GM23248 (cell line): ENCODE measurements at regions not wholly inside any gene's neighbourhood (a gene's known extent, or its start where the extent isn't known, plus 50 kb on each side); places are given as distances from the start of the nearest gene placed in this dataset.
A peak's percentile ranks its signal among the peaks of the same experiment; 100 is the strongest.

ENCODE experiments used
- DNase-seq: peaks from one replicate; pipeline ENCODE4 v3.0.0-alpha.2; 2015
- H2AFZ ChIP-seq: fragments of 200-600 bp; sonication (generic); 2 replicates; pipeline ENCODE4 v1.6.1; 2016; ENCODE audit warnings: antibody characterized with exemption
- H3F3A ChIP-seq: fragments of 200-600 bp; sonication (generic); 2 replicates; pipeline ENCODE4 v1.6.1; 2016; ENCODE audit warnings: mild to moderate bottlenecking, antibody characterized with exemption, mixed run types; ENCODE audit not compliant: insufficient read depth
- H3K27ac ChIP-seq: fragments of 200-600 bp; sonication (generic); 2 replicates; pipeline ENCODE4 v1.5.1; 2016; ENCODE audit warnings: mild to moderate bottlenecking
- H3K27me3 ChIP-seq: fragments of 200-600 bp; sonication (generic); replicated peaks from 2 replicates; pipeline ENCODE4 v1.6.1; 2016; ENCODE audit warnings: mild to moderate bottlenecking; ENCODE audit not compliant: insufficient read depth
- H3K36me3 ChIP-seq: fragments of 200-600 bp; sonication (generic); 2 replicates; pipeline ENCODE4 v1.6.1; 2016; ENCODE audit warnings: low read depth, mild to moderate bottlenecking
- H3K4me1 ChIP-seq: fragments of 200-600 bp; sonication (generic); 2 replicates; pipeline ENCODE4 v1.6.1; 2016; ENCODE audit warnings: mild to moderate bottlenecking; ENCODE audit not compliant: insufficient read depth
- H3K4me2 ChIP-seq: fragments of 200-600 bp; sonication (generic); one replicate; pipeline ENCODE4 v1.6.1; 2016; ENCODE audit warnings: mild to moderate bottlenecking; ENCODE audit not compliant: unreplicated experiment
- H3K4me3 ChIP-seq: fragments of 200-600 bp; sonication (generic); 2 replicates; pipeline ENCODE4 v1.5.1; 2016; ENCODE audit warnings: mild to moderate bottlenecking
- H3K79me2 ChIP-seq: fragments of 200-600 bp; sonication (generic); 2 replicates; pipeline ENCODE4 v1.6.1; 2016; ENCODE audit warnings: mild to moderate bottlenecking; ENCODE audit not compliant: insufficient read depth
- H3K9ac ChIP-seq: fragments of 200-600 bp; sonication (generic); 2 replicates; pipeline ENCODE4 v1.6.1; 2016; ENCODE audit warnings: mild to moderate bottlenecking
- H3K9me2 ChIP-seq: fragments of 200-600 bp; sonication (generic); 2 replicates; pipeline ENCODE4 v1.6.1; 2016; ENCODE audit warnings: mixed run types, mild to moderate bottlenecking, moderate library complexity; ENCODE audit not compliant: insufficient read depth
- H3K9me3 ChIP-seq: fragments of 200-600 bp; sonication (generic); one replicate; pipeline ENCODE4 v1.6.1; 2017; ENCODE audit warnings: low read depth
- H4K20me1 ChIP-seq: fragments of 200-600 bp; sonication (generic); 2 replicates; pipeline ENCODE4 v1.6.0; 2016; ENCODE audit not compliant: insufficient read depth
- EZH2 ChIP-seq: fragments of 200-600 bp; sonication (generic); IDR thresholded peaks from 2 replicates; pipeline ENCODE4 v1.6.1; 2018; ENCODE audit warnings: antibody characterized with exemption, mild to moderate bottlenecking; ENCODE audit not compliant: insufficient read depth, poor library complexity, severe bottlenecking
- EZH2phosphoT487 ChIP-seq: fragments of 200-600 bp; sonication (generic); IDR thresholded peaks from 2 replicates; pipeline ENCODE4 v1.6.1; 2018; ENCODE audit warnings: antibody characterized with exemption, moderate library complexity, mild to moderate bottlenecking, low read depth; ENCODE audit not compliant: insufficient read depth
- WGBS, 2 experiments: methylation state at CpG; one replicate each; pipeline ENCODE4 v1.1.6; 2015 to 2017; ENCODE audit warnings: low lambda C conversion rate in 2 of 2, low coverage in 1 of 2; ENCODE audit errors: missing lambda C conversion rate in 2 of 2; 5-methylcytosine and 5-hydroxymethylcytosine counted together
- in situ Hi-C: fragments of 300-500 bp; cut with MboI; formaldehyde crosslinking; loops from 2 replicates; pipeline ENCODE4 v1.15.0; 2020

DNA sequence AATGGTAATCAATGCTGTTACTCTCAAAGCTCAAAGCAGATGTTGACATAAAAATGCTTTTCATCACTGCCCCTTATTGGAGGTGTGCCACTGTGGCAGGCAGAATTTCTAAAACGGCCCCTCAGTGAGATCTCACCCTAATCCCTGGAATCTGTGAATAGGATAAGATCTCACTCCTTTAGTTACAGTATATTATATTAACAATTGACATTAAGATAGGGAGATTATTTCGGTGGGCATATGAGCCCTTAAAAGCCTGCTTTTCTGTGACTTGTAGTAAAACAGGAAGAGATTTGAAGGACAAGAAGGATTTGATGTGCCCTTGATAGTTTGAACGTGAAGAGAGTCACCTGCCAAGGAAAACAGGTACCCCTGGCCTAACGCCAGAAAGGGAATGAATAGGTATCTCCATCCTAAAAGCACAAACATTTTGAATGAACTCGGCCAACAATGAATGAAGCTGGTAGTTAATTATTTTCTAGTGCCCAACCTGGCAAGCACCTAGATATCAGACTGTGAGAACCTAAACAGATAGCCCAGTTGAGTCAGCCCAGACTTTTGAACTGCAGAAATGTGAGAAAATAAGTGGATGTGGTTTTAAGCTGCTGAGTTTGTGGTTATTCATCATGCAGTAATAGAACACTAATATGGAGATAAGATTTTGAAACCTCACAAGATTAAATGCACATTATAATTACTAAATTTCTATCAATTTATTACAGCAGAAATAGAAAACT is 881.6 kb downstream of the PCDH18 start:
- 15 to 22% methylated on average over 5 of the region's 5 CpGs for WGBS, 2 experiments
- H3K4me2 ChIP-seq = no peak overlapping the region
- TF ChIP-seq EZH2phosphoT487 (no peak), EZH2 (no peak)

GRCh38 chr4:136644279-136644678 is 888.0 kb downstream of the PCDH18 start:
- Histone ChIP-seq H3K27ac (no peak overlapping the region), H3K4me1 (no peaks in the 10 kb centered on the region), H3K27me3 (no peaks in the 10 kb centered on the region), H3K9ac (no peak overlapping the region), H3K9me3 (no peaks in the 10 kb centered on the region), H2AFZ (no peak overlapping the region), H3K4me2 (no peak overlapping the region), H3F3A (no peaks in the 10 kb centered on the region), H3K36me3 (no peaks in the 10 kb centered on the region), H4K20me1 (no peaks in the 10 kb centered on the region), H3K79me2 (no peaks in the 10 kb centered on the region), H3K9me2 (no peaks in the 10 kb centered on the region), H3K4me3 (no peak overlapping the region)
- in situ Hi-C loops = no loop called here
- TF ChIP-seq EZH2phosphoT487 (no peak), EZH2 (no peak)
- no peak for DNase-seq

More for the DNA sequence above, 881.6 kb downstream of the PCDH18 start:
- Histone ChIP-seq H3K79me2 (no peaks in the 10 kb centered on the region), H2AFZ (no peak overlapping the region), H3K27ac (no peak overlapping the region), H3K9me2 (no peaks in the 10 kb centered on the region), H3K9ac (no peak overlapping the region), H4K20me1 (no peaks in the 10 kb centered on the region), H3K9me3 (no peaks in the 10 kb centered on the region), H3K27me3 (no peaks in the 10 kb centered on the region), H3K4me1 (no peaks in the 10 kb centered on the region), H3K36me3 (no peaks in the 10 kb centered on the region), H3F3A (no peaks in the 10 kb centered on the region), H3K4me3 (no peak overlapping the region)
- in situ Hi-C loops = no loop called here
- DNase-seq = no peak

GRCh38 chr4:136643416-136643815 is 888.9 kb downstream of the PCDH18 start:
- in situ Hi-C loops = no loop called here
- Histone ChIP-seq H3K4me3 (no peak overlapping the region), H3K4me2 (no peak overlapping the region), H3K9me3 (no peaks in the 10 kb centered on the region), H3K27ac (no peak overlapping the region), H3F3A (no peaks in the 10 kb centered on the region), H3K4me1 (no peaks in the 10 kb centered on the region), H3K36me3 (no peaks in the 10 kb centered on the region), H3K79me2 (no peaks in the 10 kb centered on the region), H4K20me1 (no peaks in the 10 kb centered on the region), H2AFZ (no peak overlapping the region), H3K9me2 (no peaks in the 10 kb centered on the region), H3K9ac (no peak overlapping the region), H3K27me3 (no peaks in the 10 kb centered on the region)
- TF ChIP-seq EZH2 (no peak), EZH2phosphoT487 (no peak)
- DNase-seq = no peak
- whole genome bisulfite sequencing, 2 experiments = 25 to 29% methylated on average over 2 of the region's 2 CpGs

- Histone ChIP-seq H4K20me1 (no peaks in the 10 kb centered on the region), H3K36me3 (no peaks in the 10 kb centered on the region), H3K79me2 (no peaks in the 10 kb centered on the region), H3K9me2 (no peaks in the 10 kb centered on the region), H3K4me2 (no peak overlapping the region), H3K27ac (no peak overlapping the region), H3F3A (no peaks in the 10 kb centered on the region), H3K9me3 (no peaks in the 10 kb centered on the region), H2AFZ (no peak overlapping the region), H3K27me3 (no peaks in the 10 kb centered on the region), H3K4me1 (no peaks in the 10 kb centered on the region), H3K9ac (no peak overlapping the region), H3K4me3 (no peak overlapping the region)
- in situ Hi-C loops = no loop called here
- WGBS, 2 experiments = 33 to 38% methylated on average over 9 of the region's 9 CpGs
- peak; percentile 28 for DNase-seq
- TF ChIP-seq EZH2 (no peak), EZH2phosphoT487 (no peak)
Measured at GRCh38 chr4:136637071-136637777, 895.1 kb downstream of the PCDH18 start.
